GM12873 (cell line): ENCODE measurements at regions not wholly inside any gene's neighbourhood (a gene's known extent, or its start where the extent isn't known, plus 50 kb on each side); places are given as distances from the start of the nearest gene placed in this dataset.

Source experiments
- CTCF ChIP-seq: IDR thresholded peaks from 2 replicates; pipeline ENCODE4 v1.5.1; 2012; ENCODE audit warnings: low read depth, mild to moderate bottlenecking, moderate library complexity, low read length, control low read depth; ENCODE audit not compliant: insufficient read depth; ENCODE audit errors: missing control alignments

- TF ChIP-seq CTCF, result no peak
Measured at GRCh38 chrX:20521222-20521621, 254.5 kb upstream of the RPS6KA3 start.

- TF ChIP-seq CTCF, result no peak
Measured at GRCh38 chrX:20519826-20520225, 253.1 kb upstream of the RPS6KA3 start.

GRCh38 chrX:20519146-20519545 lies 252.4 kb upstream of the RPS6KA3 start:
- no peak for TF ChIP-seq CTCF

- TF ChIP-seq CTCF, result no peak
Measured at GRCh38 chrX:20517565-20517964, 250.9 kb upstream of the RPS6KA3 start.

GRCh38 chrX:20515841-20516461 lies 249.2 kb upstream of the RPS6KA3 start:
- no peak for TF ChIP-seq CTCF

GRCh38 chrX:20514358-20514757 lies 247.6 kb upstream of the RPS6KA3 start:
- TF ChIP-seq CTCF, result no peak

GRCh38 chrX:20513185-20513584 lies 246.5 kb upstream of the RPS6KA3 start:
- no peak for TF ChIP-seq CTCF
